ENCODE measurements at regions not wholly inside any gene's neighbourhood (a gene's known extent, or its start where the extent isn't known, plus 50 kb on each side); places are given as distances from the start of the nearest gene placed in this dataset.
"Not testable (repeated sequence)": the region's sequence is repeated elsewhere in the genome, so short reads cannot be mapped to it uniquely, and the experiment has no call there.

DNA sequence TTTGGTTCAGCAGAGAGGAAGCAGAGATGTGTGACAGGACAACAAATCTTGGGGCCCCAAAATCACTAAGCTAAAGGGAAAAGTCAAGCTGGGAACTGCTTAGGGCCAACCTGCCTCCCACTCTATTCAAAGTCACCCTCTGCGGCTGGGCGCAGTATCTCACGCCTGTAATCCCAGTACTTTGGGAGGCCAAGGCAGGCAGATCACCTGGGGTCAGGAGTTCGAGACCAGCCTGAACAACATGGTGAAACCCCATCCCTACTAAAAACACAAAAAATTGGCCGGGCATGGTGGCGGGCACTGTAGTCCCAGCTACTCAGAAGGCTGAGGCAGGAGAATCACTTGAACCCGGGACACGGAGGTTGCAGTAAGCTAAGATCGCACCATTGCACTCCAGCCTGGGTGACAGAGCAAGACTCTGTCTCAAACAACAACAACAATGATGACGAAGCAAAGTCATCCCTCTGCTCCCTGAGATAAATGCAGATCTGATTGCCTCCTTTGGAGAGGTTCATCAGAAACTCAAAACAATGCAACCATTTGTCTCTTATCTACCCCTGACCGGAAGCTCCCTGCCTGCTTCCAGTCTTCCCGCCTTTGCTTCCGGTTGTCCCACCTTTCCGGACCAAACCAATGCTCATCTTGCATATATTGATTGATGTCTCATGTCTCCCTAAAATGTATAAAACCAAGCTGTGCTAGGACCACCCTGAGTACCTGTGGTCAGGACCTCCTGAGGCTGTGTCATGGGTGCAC lies 136.4 kb upstream of the AFDN start:
- not testable (repeated sequence) for DNase-seq (ENCODE audit: low read depth)

DNA sequence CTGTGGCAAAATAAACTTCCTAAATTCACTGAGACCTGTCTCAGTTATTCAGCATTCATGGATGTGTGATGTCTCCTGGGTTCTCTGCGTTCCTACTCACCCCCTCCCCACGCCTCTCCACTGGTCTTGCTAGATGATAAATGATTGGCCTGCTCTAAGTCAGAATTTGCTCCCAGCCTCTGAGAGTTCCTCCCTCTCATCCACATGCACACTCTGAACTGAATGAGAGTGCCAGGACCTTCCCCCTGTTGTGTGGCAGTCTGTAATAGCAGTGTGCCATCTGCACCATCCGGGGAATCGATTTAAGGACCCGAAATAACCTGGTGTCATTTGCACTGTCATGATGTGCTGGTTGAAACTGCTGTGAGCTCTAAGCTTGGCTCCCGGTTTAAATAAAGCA lies 135.8 kb upstream of the AFDN start:
- no peak for DNase-seq (ENCODE audit: low read depth)

GRCh38 chr6:167691533-167692312 lies 135.0 kb upstream of the AFDN start:
- DNase-seq (ENCODE audit: low read depth): no peak

DNA sequence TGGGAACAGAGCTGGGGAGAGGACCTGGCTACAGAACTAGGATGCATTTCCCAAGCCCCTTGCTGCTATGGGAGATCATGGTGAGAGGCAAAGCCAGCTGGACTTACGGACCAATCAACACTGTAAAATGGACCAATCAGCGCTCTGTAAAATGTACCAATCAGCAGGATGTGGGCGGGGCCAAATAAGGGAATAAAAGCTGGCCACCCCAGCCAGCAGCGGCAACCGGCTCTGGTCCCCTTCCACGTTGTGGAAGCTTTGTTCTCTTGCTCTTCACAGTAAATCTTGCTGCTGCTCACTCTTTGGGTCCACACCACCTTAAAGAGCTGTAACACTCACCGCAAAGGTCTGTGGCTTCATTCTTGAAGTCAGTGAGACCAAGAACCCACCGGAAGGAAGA lies 133.2 kb upstream of the AFDN start:
- not testable (repeated sequence) for DNase-seq (ENCODE audit: low read depth)

DNA sequence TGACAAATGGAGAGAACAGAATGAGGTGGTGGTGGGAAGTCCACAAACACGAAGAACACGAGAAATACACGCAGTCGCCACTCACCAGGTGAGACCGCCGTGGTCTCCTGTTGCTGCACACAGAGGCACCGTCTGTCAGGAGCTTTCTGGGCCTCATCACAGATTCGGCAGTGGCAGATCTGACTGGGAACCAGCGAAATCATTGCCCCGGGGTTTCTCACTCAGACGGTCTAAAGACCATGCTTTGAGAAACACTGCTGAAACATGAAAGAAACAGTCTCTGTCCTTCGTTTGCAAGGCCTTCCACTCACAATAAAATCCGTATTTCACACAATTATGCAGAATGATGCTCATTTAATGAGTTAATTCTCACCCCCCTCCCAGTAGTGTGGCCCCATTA lies 130.9 kb upstream of the AFDN start:
- DNase-seq (ENCODE audit: low read depth): no peak

- no peak for DNase-seq (ENCODE audit: low read depth)
These were observed 130.4 kb upstream of the AFDN start for GRCh38 chr6:167696296-167696695.

- DNase-seq (ENCODE audit: low read depth): no peak
These were observed 129.4 kb upstream of the AFDN start for GRCh38 chr6:167697316-167697715.

DNA sequence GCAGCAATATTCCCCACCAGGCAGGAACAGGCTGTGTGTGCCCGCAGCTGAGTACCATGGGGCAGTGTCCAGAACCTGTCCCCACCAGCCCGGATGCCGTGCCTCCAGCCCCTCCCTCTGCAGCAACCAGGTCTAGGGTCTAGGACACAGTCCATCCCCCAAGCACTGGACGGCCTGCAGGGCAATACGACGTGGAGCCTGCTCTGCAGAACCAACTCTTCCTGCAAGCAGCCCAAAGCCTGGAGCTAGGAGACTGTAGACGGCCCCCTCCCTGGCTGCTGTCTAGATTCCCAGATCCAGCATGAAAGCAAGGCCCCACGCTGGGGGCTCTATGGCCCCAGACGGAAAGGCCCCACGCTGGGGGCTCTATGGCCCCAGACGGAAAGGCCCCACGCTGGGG lies 128.2 kb upstream of the AFDN start:
- no peak for DNase-seq (ENCODE audit: low read depth)

GRCh38 chr6:167699141-167699931 lies 127.4 kb upstream of the AFDN start:
- DNase-seq (ENCODE audit: low read depth): no peak

GRCh38 chr6:167700199-167700598 lies 126.5 kb upstream of the AFDN start:
- DNase-seq (ENCODE audit: low read depth): no peak

GRCh38 chr6:167701010-167701409 lies 125.7 kb upstream of the AFDN start:
- no peak for DNase-seq (ENCODE audit: low read depth)

- DNase-seq (ENCODE audit: low read depth): no peak
These were observed 124.4 kb upstream of the AFDN start for GRCh38 chr6:167702241-167702827.

- DNase-seq (ENCODE audit: low read depth): no peak
These were observed 123.4 kb upstream of the AFDN start for GRCh38 chr6:167703347-167703746.

DNA sequence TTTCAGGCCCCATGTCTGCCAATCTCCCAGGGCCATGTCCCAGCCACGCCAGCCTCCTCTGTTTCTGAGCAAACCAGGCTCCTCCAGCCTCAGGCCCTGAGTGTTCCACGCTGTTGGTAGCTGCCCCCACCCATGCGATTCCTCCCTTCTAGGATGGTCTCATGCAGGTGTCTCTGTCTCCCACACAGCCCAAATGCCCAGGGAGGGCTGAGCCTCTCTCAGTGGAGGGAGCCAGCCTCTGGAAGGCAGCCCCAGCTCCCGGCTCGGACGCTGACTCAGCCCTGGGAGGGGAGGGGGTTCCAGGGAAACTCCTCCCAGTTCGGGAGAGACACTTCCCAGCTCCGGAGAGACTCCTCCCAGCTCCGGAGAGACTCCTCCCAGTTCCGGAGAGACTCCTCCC lies 122.9 kb upstream of the AFDN start:
- DNase-seq (ENCODE audit: low read depth): no peak

DNA sequence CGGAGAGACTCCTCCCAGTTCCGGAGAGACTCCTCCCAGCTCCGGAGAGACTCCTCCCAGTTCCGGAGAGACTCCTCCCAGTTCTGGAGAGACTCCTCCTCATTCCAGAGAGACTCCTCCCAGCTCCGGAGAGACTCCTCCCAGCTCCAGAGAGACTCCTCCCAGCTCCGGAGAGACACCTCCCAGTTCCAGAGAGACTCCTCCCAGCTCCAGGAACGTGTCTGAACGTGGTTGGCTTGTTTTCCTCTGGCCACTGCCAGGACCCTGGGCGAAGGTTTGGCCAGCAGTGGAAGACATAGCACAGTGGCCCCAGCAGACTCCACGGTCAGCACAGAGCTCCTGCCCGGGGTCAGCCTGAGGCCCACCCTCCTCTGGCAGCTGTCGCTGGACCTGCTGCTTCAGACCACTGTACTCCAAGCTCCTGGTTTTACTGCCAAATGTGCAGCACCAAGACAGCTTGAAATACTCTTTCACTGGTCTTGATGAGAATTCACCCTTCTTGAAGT lies 122.3 kb upstream of the AFDN start:
- no peak for DNase-seq (ENCODE audit: low read depth)

- no peak for DNase-seq (ENCODE audit: low read depth)
These were observed 121.4 kb upstream of the AFDN start for GRCh38 chr6:167705211-167705750.

DNA sequence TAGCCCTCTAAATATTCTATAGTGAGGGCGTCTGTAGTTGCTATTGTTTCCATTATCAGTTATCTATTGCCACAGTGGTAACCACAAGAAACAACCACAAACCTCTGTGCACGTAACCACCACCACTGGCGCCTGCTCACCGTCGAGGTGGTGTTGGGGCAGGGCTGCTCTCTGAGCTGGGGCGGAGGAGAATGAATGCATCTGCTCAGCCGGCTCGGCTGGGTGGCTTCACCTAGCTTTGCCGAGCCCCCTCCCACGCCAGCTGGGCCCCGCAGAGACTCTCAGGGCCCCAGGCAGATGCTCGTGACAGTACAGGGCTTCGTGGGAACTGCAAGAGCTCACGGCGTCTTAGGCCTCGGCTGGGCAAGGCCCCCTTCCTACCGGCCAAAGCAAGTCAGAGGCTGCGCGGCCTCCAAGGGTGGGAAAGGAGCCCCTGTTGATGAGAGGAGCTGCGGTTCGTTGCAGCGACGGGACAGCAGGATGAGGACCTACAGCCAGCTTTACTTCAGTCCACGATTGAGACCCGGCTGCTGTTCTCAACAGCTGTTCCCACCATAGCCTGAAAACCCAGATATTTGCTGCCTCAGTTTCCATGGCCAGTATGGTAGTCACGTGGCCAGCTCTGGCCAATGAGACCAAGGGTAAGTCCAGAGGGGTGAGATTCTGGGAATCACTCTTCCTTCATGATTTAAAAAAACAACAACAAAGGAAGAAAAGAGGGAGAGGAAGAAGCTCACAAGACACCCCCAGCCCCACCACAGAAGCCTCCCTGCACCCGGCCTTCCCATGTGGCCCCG lies 120.2 kb upstream of the AFDN start:
- no peak for DNase-seq (ENCODE audit: low read depth)

GRCh38 chr6:167707686-167708500 lies 118.8 kb upstream of the AFDN start:
- no peak for DNase-seq (ENCODE audit: low read depth)

DNA sequence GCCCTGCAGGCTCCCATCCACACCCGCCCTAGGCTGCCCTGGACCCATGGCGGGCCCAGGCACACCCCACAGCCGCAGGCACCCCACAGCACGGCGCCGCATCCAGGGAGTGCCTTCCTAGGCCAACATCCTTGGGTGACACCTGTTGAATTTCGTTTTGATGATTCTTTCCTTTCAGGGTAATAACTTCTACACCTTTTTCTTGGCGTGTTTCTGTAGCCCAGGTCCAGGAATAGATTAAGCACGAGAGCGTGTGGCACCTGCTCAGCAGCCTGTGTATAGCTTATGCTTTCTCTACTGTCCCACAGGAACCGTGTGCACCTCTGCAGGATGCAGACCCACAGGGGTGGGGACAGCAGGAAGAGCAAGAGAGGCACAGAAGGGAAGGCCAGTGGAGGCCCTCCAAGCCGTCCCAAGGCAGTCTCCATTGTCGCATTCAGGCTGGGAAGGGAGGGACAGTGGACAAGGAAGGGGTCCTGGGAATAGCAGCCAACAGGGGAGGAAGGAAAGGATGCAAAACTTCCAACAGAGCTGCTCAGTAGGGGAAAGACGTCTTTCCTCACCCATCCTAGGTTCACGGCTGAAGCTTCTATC lies 118.1 kb upstream of the AFDN start:
- DNase-seq (ENCODE audit: low read depth): no peak

- DNase-seq (ENCODE audit: low read depth): no peak
These were observed 117.5 kb upstream of the AFDN start for GRCh38 chr6:167709196-167709595.
